GM19395 (cell line): ENCODE measurements at regions not wholly inside any gene's neighbourhood (a gene's known extent, or its start where the extent isn't known, plus 50 kb on each side); places are given as distances from the start of the nearest gene placed in this dataset.

Experiments used
- ATAC-seq: cut with Tn5 transposase; IDR thresholded peaks from one replicate; pipeline ENCODE4 v1.9.1; 2021; ENCODE audit warnings: mild to moderate bottlenecking, moderate library complexity; ENCODE audit not compliant: unreplicated experiment

- no peak for ATAC-seq
Observed at GRCh38 chr2:120807751-120808150, 72.1 kb downstream of the GLI2 start.

DNA sequence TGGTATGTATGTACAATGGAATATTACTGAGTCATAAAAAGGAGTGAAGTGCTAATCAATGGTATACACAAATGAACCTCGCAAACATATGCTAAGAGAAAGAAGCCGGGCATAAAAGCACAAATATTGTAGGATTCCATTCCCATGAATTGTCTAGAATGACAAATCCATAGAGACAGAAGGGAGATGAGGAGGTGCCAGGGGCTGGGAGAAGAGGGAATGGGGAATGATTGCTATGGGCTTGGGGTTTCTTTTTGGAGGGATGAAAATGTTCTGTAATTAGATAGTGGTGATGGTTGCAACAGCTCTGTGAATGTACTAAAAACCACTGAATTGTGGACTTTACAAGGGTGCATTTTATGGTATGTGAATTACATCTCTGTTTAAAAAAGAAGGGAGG, 73.5 kb downstream of the GLI2 start:
- no peak for ATAC-seq

DNA sequence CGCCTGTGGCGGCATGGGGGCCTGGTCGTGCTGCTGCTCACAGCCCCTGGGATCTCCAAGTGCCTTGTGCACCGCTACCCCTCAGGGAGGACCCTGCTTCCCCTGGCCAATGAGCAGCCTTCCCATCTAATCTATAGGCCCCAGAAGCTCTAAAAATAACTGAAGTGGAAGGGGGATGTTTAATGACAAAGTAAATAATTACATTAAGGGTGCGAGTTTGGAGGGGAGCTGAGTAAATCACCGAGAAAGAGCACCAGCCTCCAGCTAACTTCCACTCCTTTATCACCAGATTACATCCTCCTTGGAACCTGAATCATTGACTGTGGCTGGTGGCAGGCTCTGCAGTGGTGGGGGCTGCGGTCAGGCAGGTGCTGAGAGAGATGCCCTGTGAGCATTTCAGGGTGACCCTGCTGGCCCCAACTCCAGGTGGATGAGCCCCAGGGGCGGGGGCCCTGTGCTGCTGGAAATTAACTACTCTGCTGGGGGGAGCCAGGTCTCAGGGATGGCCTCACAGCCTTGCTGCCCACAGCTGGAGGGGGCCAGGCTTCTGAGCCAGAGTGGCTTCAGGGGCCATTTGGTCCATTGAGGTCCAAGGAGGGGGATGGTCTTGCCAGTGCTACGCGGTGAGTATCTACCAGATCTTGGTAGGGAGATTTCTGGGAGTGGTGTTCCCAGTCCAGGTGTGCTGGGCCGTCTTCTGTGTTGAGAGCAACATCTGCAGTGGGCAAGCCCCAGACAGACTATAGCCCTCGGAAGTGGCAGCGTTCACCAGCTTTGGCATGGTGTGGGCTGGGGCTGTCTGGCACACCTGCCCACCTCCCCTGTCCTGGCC, 74.2 kb downstream of the GLI2 start:
- ATAC-seq = no peak

- no peak for ATAC-seq
Observed at GRCh38 chr2:120810639-120811038, 75.0 kb downstream of the GLI2 start.

DNA sequence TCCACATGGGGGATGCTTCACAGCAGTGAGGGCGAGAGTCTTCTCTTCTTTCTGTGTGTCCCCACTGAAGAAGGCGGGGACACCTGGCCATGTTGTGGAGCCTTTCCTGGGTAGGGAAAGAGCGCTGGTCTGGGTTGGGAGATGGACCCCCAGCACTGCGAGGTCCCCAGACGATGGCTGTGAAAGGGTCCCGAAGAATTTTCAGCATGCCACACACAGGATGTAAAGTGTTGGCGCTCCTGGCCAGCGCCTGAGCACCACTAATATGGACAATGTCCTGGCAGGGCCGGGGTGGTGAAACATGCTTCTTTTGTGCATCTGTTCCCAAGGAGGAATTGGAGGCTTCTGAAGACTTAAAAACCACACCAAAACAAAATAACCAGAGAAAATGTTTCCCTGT, 77.2 kb downstream of the GLI2 start:
- ATAC-seq = no peak

DNA sequence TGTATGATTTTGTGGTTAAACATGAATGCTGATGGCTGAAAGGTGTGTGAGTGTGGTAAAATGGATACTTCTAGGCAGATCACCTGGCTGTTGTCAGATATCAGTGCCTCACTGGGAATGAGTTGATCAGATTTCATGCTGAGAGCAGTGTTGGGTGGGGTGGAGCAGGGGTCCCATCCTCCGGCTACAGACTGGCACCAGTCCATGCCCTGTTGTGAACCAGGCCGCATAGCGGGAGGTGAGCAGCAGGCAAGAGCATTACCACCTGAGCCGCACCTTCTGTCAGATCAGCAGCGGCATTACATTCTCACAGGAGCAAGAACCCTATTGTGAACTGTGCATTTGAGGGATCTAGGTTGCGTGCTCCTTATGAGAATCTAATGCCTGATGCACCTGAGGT, 78.7 kb downstream of the GLI2 start:
- ATAC-seq = no peak

DNA sequence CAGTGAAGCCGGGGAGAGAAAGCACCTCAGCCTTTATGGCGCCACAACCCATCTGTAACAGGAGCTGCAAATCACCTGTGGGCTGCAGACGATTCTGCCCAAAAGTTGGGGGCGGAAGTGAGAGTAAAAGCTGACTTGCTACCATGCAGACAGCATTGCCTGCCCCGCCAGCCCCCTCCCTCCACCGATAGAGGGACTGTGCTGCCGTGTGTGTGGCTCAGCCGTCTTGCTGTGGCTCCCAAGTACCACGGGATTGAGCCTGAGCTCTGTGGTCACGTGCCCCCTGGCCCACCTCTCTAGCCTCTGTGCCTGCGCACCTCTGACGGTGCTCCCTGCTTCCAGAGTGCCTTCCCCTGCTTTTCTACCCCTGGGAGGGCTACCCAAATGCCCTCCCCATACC, 79.6 kb downstream of the GLI2 start:
- no peak for ATAC-seq

GRCh38 chr2:120817136-120817955, 81.7 kb downstream of the GLI2 start:
- no peak for ATAC-seq

DNA sequence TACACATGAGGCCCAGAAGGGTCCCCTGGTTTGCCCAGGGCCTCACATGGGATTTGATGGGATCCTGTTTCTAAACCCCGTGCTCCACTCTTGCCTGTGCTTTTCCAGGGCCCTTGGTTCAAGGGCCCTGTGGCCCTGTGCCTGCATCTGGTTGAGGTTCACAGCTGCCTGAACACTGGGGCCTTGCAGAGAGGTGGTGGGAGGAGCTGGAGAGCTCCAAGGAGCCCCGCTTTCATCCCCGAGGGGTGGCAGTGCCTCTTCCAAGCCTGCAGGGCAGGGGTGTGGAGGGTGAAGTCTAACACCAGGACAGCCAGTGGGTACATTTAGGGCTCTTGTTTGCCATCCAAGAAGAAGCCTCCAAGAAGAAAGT, 82.3 kb downstream of the GLI2 start:
- no peak for ATAC-seq

DNA sequence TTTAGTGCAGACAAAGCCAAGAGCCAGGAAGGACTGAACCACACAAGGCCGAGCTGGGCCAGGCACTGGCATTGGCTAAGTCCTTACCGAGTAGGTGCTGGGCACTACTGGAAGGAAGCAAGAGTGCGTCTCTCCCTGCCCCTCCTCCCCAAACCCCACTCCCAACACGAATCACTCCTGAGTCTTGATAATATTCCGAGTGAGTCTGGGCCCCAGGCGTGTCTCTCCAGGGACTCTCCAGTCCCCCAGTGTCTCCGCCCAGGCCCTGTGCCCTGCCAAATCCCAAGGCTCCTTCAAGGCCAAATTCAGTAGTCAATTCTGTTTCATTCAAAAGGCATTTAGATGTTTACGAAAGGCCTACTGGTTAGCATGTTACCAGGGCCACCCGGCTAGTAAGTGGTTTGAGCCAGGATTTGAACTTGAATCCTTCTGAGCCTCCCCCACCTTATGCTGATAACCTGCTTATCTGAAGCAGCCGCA, 82.8 kb downstream of the GLI2 start:
- ATAC-seq = no peak

GRCh38 chr2:120819720-120820210, 84.1 kb downstream of the GLI2 start:
- no peak for ATAC-seq

- ATAC-seq = no peak
Observed at GRCh38 chr2:120820263-120820952, 84.7 kb downstream of the GLI2 start.

DNA sequence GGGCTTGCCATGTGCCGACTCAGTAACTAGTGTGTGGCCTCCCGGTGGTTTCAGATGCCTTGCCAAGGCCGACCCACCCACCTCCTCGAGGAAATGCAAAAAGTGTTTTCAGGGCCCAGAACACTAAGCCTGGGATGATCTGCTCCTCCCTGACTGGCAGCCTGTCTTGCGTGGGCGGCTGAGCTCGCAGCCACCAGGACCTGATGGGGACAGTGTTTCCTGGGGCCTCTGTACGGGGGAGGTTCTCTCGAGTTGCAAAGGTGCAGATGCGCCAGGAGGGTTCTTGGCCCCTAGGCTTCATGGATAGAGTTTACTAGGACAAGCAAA, 85.2 kb downstream of the GLI2 start:
- ATAC-seq = no peak

GRCh38 chr2:120821446-120822160, 85.9 kb downstream of the GLI2 start:
- ATAC-seq = no peak

GRCh38 chr2:120822933-120823332, 87.3 kb downstream of the GLI2 start:
- ATAC-seq = no peak

- ATAC-seq = no peak
Observed at GRCh38 chr2:120823551-120823950, 87.9 kb downstream of the GLI2 start.

DNA sequence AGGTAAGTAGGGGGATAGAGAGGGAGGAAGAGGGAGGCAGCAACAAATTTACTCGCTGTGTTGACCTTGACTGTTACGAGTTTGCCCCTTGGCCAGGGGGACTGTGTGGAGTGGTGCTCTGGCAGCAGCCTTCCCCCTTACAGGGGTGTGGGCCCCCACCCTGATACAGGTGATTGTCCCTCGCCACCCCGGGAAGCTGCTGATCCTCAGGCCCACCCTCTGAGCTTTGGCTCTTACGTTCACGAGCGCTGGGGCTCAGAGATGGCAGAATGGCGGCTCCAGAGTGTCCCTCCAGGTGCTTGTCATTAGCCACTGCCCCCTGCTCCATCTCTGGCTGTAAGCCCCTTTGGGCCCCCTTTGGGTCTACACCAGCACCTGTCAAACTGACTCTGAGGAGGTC, 88.6 kb downstream of the GLI2 start:
- no peak for ATAC-seq

GRCh38 chr2:120825370-120826259, 89.9 kb downstream of the GLI2 start:
- no peak for ATAC-seq

- ATAC-seq = no peak
Observed at GRCh38 chr2:120826260-120826648, 90.6 kb downstream of the GLI2 start.
